GM19351 (cell line): ENCODE measurements at regions not wholly inside any gene's neighbourhood (a gene's known extent, or its start where the extent isn't known, plus 50 kb on each side); places are given as distances from the start of the nearest gene placed in this dataset.

Experiments used
- ATAC-seq: cut with Tn5 transposase; IDR thresholded peaks from one replicate; pipeline ENCODE4 v1.9.1; 2021; ENCODE audit warnings: mild to moderate bottlenecking, moderate library complexity; ENCODE audit not compliant: unreplicated experiment

- peak; percentile 96 for ATAC-seq
These were observed 201.2 kb upstream of the E2F8 start for GRCh38 chr11:19441752-19442553.

GRCh38 chr11:19441288-19441687, 200.5 kb upstream of the E2F8 start:
- no peak for ATAC-seq

GRCh38 chr11:19437760-19438159, 197.0 kb upstream of the E2F8 start:
- ATAC-seq: no peak

GRCh38 chr11:19436932-19437331, 196.2 kb upstream of the E2F8 start:
- ATAC-seq: peak; percentile 35

GRCh38 chr11:19435306-19435989, 194.7 kb upstream of the E2F8 start:
- ATAC-seq: no peak

- ATAC-seq: peak; percentile 17
These were observed 193.0 kb upstream of the E2F8 start for GRCh38 chr11:19433791-19434190.

GRCh38 chr11:19433367-19433766, 192.6 kb upstream of the E2F8 start:
- peak; percentile 53 for ATAC-seq

- ATAC-seq: peak; percentile 57
These were observed 191.8 kb upstream of the E2F8 start for GRCh38 chr11:19432370-19433061.

GRCh38 chr11:19430754-19431398, 190.1 kb upstream of the E2F8 start:
- no peak for ATAC-seq

GRCh38 chr11:19430346-19430745, 189.6 kb upstream of the E2F8 start:
- no peak for ATAC-seq

- no peak for ATAC-seq
These were observed 188.5 kb upstream of the E2F8 start for GRCh38 chr11:19429108-19429760.

- ATAC-seq: no peak
These were observed 187.7 kb upstream of the E2F8 start for GRCh38 chr11:19428206-19429002.

GRCh38 chr11:19426756-19427403, 186.1 kb upstream of the E2F8 start:
- ATAC-seq: no peak

GRCh38 chr11:19426011-19426755, 185.4 kb upstream of the E2F8 start:
- ATAC-seq: no peak

GRCh38 chr11:19422276-19422675, 181.5 kb upstream of the E2F8 start:
- no peak for ATAC-seq

GRCh38 chr11:19420868-19421533, 180.3 kb upstream of the E2F8 start:
- no peak for ATAC-seq

GRCh38 chr11:19419808-19420207, 179.1 kb upstream of the E2F8 start:
- no peak for ATAC-seq
